HG03558 (cell line): ENCODE measurements at regions not wholly inside any gene's neighbourhood (a gene's known extent, or its start where the extent isn't known, plus 50 kb on each side); places are given as distances from the start of the nearest gene placed in this dataset.

Experiments
- ATAC-seq: cut with Tn5 transposase; IDR thresholded peaks from one replicate; pipeline ENCODE4 v1.9.1; 2021; ENCODE audit warnings: moderate number of reproducible peaks; ENCODE audit not compliant: unreplicated experiment; ENCODE audit errors: extremely low read depth

- no peak for ATAC-seq
These were observed 205.7 kb upstream of the RIOK2 start for GRCh38 chr5:97388794-97389193.

- ATAC-seq, result no peak
These were observed 217.5 kb upstream of the RIOK2 start for GRCh38 chr5:97400537-97400936.

GRCh38 chr5:97405941-97406340, 222.9 kb upstream of the RIOK2 start:
- ATAC-seq, result no peak

- ATAC-seq, result no peak
These were observed 224.1 kb upstream of the RIOK2 start for GRCh38 chr5:97406946-97407676.

GRCh38 chr5:97408331-97408730, 225.3 kb upstream of the RIOK2 start:
- no peak for ATAC-seq

- no peak for ATAC-seq
These were observed 229.9 kb upstream of the RIOK2 start for GRCh38 chr5:97412959-97413358.

- no peak for ATAC-seq
These were observed 234.9 kb upstream of the RIOK2 start for GRCh38 chr5:97417986-97418385.

- ATAC-seq, result peak; percentile 55
These were observed 235.4 kb upstream of the RIOK2 start for GRCh38 chr5:97418462-97418861.

DNA sequence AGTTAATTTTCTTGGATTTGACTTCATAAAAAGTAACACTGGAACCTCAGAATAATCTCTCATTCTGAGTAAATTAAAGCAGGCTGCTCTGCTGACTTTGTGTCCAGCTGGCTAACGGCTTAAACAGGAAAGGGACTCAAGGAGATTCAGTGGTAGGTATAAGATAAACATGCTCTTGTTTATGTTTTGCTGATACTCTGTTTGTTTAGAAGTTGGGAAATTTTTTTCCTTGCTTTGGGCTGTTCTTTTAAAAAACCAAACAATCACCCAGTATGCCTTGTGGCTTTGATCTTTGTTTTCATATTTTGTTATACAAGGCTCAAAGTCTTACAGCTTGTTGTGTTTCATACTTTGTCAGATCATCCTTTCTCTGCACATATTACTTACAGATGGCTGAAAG, 237.6 kb upstream of the RIOK2 start:
- no peak for ATAC-seq

DNA sequence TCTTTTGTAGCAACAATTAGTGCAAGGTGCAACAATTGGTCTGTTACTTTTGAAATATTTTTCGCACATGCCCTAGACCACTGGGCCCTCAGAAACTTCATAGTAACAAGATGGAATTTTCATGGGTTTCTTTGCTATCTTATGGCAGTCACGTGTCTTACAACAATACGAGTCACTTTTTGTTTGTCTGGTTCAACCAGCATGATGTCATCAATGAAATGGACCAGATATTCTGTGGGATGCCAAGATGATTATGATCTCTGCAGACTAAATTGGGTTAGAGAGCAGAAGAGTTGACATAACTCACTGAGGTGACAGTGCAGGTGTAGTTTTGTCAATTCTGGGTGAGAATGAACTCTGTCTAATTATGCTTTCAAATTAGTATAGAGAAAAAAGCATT, 239.6 kb upstream of the RIOK2 start:
- no peak for ATAC-seq

GRCh38 chr5:97425511-97425910, 242.5 kb upstream of the RIOK2 start:
- no peak for ATAC-seq

DNA sequence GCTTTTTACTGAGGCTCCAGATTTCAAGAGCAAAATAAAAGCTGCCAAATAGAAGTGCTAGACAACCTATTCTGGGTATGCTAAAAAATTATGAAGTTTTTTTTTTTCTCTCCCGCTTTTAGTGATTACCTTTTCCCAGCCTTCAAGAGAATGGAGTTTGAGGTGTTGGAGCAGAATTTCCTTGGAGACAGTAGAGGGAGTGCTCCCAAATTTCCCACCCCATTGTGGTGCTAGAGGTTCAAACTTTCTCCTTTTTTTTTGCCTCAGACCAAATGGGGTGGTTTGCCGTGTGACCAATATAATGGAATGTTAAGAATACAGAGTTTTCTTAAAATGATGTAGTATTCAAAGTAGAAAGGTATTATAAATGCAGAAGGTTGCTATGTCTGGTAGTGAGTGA, 244.2 kb upstream of the RIOK2 start:
- ATAC-seq, result no peak

- no peak for ATAC-seq
These were observed 251.0 kb upstream of the RIOK2 start for GRCh38 chr5:97434021-97434420.

GRCh38 chr5:97436405-97436804, 253.4 kb upstream of the RIOK2 start:
- ATAC-seq, result no peak

DNA sequence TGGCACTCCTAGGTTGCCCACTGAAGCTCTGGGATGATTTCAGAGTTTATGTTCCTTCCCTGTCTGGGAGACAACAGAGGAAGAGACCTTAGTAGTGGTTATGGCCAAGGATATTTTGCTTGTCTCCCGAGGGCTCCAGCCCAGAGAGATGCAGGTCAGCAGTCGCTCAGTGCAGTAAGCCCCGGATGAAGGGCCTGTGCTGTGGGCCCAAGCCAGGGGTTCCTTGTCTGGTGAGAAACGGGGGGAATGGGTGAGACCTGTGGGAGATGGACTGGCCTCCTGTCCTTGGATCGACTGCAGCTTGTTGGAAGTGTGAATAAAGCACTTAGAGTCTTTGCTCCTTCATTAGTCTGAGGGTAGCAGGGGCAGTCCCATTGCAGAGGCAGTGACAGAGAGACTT, 260.7 kb upstream of the RIOK2 start:
- no peak for ATAC-seq

GRCh38 chr5:97449172-97449571, 266.1 kb upstream of the RIOK2 start:
- ATAC-seq, result no peak

- ATAC-seq, result no peak
These were observed 269.6 kb upstream of the RIOK2 start for GRCh38 chr5:97452646-97453045.

- no peak for ATAC-seq
These were observed 270.2 kb upstream of the RIOK2 start for GRCh38 chr5:97453263-97453662.

- ATAC-seq, result no peak
These were observed 271.0 kb upstream of the RIOK2 start for GRCh38 chr5:97454015-97454414.

GRCh38 chr5:97455996-97456395, 272.9 kb upstream of the RIOK2 start:
- ATAC-seq, result no peak

DNA sequence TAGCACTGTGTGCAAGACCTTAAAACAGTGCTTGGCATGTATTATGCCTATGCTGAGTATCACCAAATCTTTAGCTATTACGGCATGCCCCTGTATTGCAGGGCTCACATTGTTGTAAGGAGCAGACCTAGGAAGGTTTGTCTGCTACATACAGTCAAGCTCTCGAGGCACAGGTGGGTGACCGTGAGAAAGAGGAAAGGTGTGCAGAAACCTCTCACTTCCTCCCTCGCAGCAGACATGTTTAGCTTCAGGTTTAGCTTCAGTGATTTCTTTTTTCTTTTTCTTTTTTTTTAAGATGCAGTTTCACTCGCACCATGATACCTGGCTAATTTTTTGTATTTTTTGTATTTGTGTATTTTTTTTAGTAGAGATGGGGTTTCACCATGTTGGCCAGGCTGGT, 275.8 kb upstream of the RIOK2 start:
- ATAC-seq, result no peak

DNA sequence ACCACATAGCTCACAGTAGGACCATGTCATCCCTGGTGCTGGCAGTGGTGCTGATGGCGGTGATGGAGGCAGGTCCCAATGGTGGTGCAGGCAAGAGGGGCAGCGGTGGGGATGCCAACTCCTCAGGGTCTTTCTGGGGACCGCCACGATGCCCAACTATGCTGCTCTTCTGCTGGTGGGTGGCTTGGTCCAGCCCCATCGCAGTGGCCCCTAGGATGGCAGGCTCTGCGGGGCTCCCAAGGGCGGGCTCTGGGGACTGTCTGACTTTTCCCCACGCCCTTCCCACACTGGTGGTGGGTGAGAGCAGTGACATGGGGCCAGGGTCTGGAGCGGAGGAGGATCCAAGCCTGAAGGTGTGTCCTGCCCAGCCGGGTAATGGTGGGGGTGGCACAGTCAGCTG, 288.9 kb upstream of the RIOK2 start:
- ATAC-seq, result no peak

GRCh38 chr5:97475847-97476246, 292.8 kb upstream of the RIOK2 start:
- ATAC-seq, result no peak
